ENCODE measurements at regions not wholly inside any gene's neighbourhood (a gene's known extent, or its start where the extent isn't known, plus 50 kb on each side); places are given as distances from the start of the nearest gene placed in this dataset.
"Not testable (repeated sequence)": the region's sequence is repeated elsewhere in the genome, so short reads cannot be mapped to it uniquely, and the experiment has no call there.

DNA sequence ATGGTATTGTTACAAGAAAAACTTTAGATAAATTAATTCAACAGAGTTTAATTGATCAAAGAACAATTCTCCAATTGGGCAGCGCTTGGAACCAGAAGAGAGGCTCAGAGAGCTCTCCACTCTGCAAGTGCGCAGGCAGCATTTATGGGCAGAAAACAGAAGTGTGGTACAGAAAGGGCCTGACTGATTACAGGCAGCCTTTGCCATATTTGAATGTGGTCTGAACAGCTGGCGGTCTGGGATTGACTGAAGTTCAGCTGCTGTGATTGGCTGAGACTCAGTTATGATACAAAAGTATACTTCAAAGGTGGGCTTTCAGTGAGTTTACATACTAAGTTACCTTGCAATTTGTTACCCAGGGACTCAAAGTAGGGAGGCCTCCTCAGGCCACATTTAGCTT is 301.3 kb upstream of the ID2 start:
- Histone ChIP-seq H3K27me3 (ENCODE audit: control insufficient read depth, insufficient read depth, low read length) (no peaks in the 10 kb centered on the region), H3K36me3 (ENCODE audit: control insufficient read depth, insufficient read depth, low read length) (no peaks in the 10 kb centered on the region), H3K4me3 (ENCODE audit: low read depth, low read length) (no peak overlapping the region), H3K4me1 (ENCODE audit: control insufficient read depth, insufficient read depth, low read length, poor library complexity, severe bottlenecking) (no peaks in the 10 kb centered on the region), H3K9me3 (ENCODE audit: control insufficient read depth in 2 of 2, low read length in 2 of 2) (no peaks in the 10 kb centered on the region), H3K27ac (ENCODE audit: insufficient read depth, low read length, poor library complexity, severe bottlenecking) (no peak overlapping the region)
- no peak overlapping the region for H3K4me3 Mint-ChIP-seq
- peaks cover 0 to 23% (median 14%) of the 10 kb centered on the region in 4 donors for H3K4me1 Mint-ChIP-seq
- H3K9me3 Mint-ChIP-seq = no peaks in the 10 kb centered on the region
- H3K36me3 Mint-ChIP-seq = no peaks in the 10 kb centered on the region
- DNase-seq (no peak), ATAC-seq (ENCODE audit: low read depth in 2 of 2) (no peak)
- no peaks in the 10 kb centered on the region for H3K27me3 Mint-ChIP-seq
- no peak overlapping the region for H3K27ac Mint-ChIP-seq

DNA sequence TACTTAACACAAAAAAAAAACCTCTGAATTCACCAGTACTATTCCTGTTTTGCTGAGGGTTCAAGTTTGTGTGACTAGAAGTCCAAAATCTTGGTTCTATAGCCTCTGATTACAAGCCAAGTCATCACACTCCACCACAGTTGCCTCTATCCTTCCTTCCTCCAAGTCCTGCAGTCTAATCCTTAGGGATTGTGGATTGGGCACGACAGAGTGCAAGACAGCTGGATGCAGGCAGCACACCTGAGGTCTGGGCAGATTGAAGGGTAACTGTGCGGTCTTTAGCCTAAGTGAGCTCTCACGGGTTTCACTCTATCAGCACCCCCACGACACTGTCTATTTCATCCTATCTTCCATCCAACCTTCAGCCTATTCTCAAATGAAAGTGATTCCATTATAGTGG is 299.4 kb upstream of the ID2 start:
- no peaks in the 10 kb centered on the region for H3K4me1 ChIP-seq (ENCODE audit: control insufficient read depth, insufficient read depth, low read length, poor library complexity, severe bottlenecking)
- H3K27me3 Mint-ChIP-seq = no peaks in the 10 kb centered on the region
- H3K9me3 ChIP-seq (ENCODE audit: control insufficient read depth in 2 of 2, low read length in 2 of 2) = no peaks in the 10 kb centered on the region
- no peaks in the 10 kb centered on the region for H3K36me3 ChIP-seq (ENCODE audit: control insufficient read depth, insufficient read depth, low read length)
- H3K9me3 Mint-ChIP-seq = no peaks in the 10 kb centered on the region
- H3K36me3 Mint-ChIP-seq = no peaks in the 10 kb centered on the region
- H3K27ac Mint-ChIP-seq = peak overlapping the region in 2 of 3 donors; percentile 15 to 87
- ATAC-seq (ENCODE audit: low read depth in 2 of 2) (no peak), DNase-seq (no peak)
- H3K4me3 ChIP-seq (ENCODE audit: low read depth, low read length) = no peak overlapping the region
- no peak overlapping the region for H3K4me3 Mint-ChIP-seq
- peaks cover 0 to 17% (median 8%) of the 10 kb centered on the region in 4 donors for H3K4me1 Mint-ChIP-seq
- no peak overlapping the region for H3K27ac ChIP-seq (ENCODE audit: insufficient read depth, low read length, poor library complexity, severe bottlenecking)
- no peaks in the 10 kb centered on the region for H3K27me3 ChIP-seq (ENCODE audit: control insufficient read depth, insufficient read depth, low read length)

GRCh38 chr2:8386748-8387147 is 295.1 kb upstream of the ID2 start:
- H3K4me1 ChIP-seq (ENCODE audit: control insufficient read depth, insufficient read depth, low read length, poor library complexity, severe bottlenecking); ATAC-seq (ENCODE audit: low read depth in 2 of 2); H3K27me3 ChIP-seq (ENCODE audit: control insufficient read depth, insufficient read depth, low read length); DNase-seq; H3K27ac ChIP-seq (ENCODE audit: insufficient read depth, low read length, poor library complexity, severe bottlenecking); H3K27me3 Mint-ChIP-seq; H3K4me3 ChIP-seq (ENCODE audit: low read depth, low read length); H3K9me3 Mint-ChIP-seq; H3K36me3 Mint-ChIP-seq; H3K9me3 ChIP-seq (ENCODE audit: control insufficient read depth in 2 of 2, low read length in 2 of 2); H3K36me3 ChIP-seq (ENCODE audit: control insufficient read depth, insufficient read depth, low read length); H3K4me3 Mint-ChIP-seq; H3K27ac Mint-ChIP-seq: not testable (repeated sequence)
- H3K4me1 Mint-ChIP-seq = peaks cover 0 to 16% (median 12%) of the 10 kb centered on the region in 4 donors

GRCh38 chr2:8388781-8389180 is 293.1 kb upstream of the ID2 start:
- H3K4me3 Mint-ChIP-seq = no peak overlapping the region
- H3K27me3 Mint-ChIP-seq = no peaks in the 10 kb centered on the region
- Histone ChIP-seq H3K4me1 (ENCODE audit: control insufficient read depth, insufficient read depth, low read length, poor library complexity, severe bottlenecking) (peaks cover 3% of the 10 kb centered on the region), H3K36me3 (ENCODE audit: control insufficient read depth, insufficient read depth, low read length) (no peaks in the 10 kb centered on the region), H3K4me3 (ENCODE audit: low read depth, low read length) (no peak overlapping the region), H3K9me3 (ENCODE audit: control insufficient read depth in 2 of 2, low read length in 2 of 2) (no peaks in the 10 kb centered on the region), H3K27ac (ENCODE audit: insufficient read depth, low read length, poor library complexity, severe bottlenecking) (no peak overlapping the region), H3K27me3 (ENCODE audit: control insufficient read depth, insufficient read depth, low read length) (no peaks in the 10 kb centered on the region)
- no peaks in the 10 kb centered on the region for H3K36me3 Mint-ChIP-seq
- H3K4me1 Mint-ChIP-seq = peaks cover 0 to 16% (median 10%) of the 10 kb centered on the region in 4 donors
- H3K27ac Mint-ChIP-seq = no peak overlapping the region
- no peak for DNase-seq
- peaks cover 0 to 2% (median 0%) of the 10 kb centered on the region in 7 donors for H3K9me3 Mint-ChIP-seq
- no peak for ATAC-seq (ENCODE audit: low read depth in 2 of 2)

GRCh38 chr2:8389431-8390108 is 292.3 kb upstream of the ID2 start:
- Histone ChIP-seq H3K36me3 (ENCODE audit: control insufficient read depth, insufficient read depth, low read length) (no peaks in the 10 kb centered on the region), H3K27ac (ENCODE audit: insufficient read depth, low read length, poor library complexity, severe bottlenecking) (no peak overlapping the region), H3K9me3 (ENCODE audit: control insufficient read depth in 2 of 2, low read length in 2 of 2) (no peaks in the 10 kb centered on the region), H3K27me3 (ENCODE audit: control insufficient read depth, insufficient read depth, low read length) (no peaks in the 10 kb centered on the region), H3K4me3 (ENCODE audit: low read depth, low read length) (no peak overlapping the region), H3K4me1 (ENCODE audit: control insufficient read depth, insufficient read depth, low read length, poor library complexity, severe bottlenecking) (peaks cover 3% of the 10 kb centered on the region)
- no peaks in the 10 kb centered on the region for H3K36me3 Mint-ChIP-seq
- ATAC-seq (ENCODE audit: low read depth in 2 of 2) (no peak), DNase-seq (no peak)
- H3K9me3 Mint-ChIP-seq = peaks cover 0 to 2% (median 0%) of the 10 kb centered on the region in 7 donors
- peaks cover 0 to 11% (median 4%) of the 10 kb centered on the region in 4 donors for H3K4me1 Mint-ChIP-seq
- no peaks in the 10 kb centered on the region for H3K27me3 Mint-ChIP-seq
- H3K27ac Mint-ChIP-seq = no peak overlapping the region
- H3K4me3 Mint-ChIP-seq = no peak overlapping the region

DNA sequence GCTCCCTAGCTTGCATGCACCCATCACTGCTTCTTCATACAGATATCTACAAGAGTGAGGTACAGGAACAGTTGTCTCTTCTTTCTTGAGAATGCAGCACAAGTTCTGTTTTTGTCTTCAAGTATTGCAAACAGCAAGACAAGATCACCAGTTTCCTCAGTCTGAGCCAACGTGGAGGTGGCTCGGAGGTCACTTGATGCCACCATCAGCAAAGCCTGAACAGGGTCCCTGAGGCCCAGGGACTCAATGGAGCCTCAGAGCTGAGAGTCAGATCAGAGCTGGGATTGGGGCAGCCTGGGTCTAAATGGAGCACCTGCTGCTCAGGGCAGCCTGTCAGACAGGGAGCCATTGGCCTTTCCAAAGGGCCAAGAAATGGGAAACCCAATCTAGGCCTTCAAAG is 290.7 kb upstream of the ID2 start:
- Histone ChIP-seq H3K4me1 (ENCODE audit: control insufficient read depth, insufficient read depth, low read length, poor library complexity, severe bottlenecking) (peaks cover 3% of the 10 kb centered on the region), H3K9me3 (ENCODE audit: control insufficient read depth in 2 of 2, low read length in 2 of 2) (no peaks in the 10 kb centered on the region), H3K27me3 (ENCODE audit: control insufficient read depth, insufficient read depth, low read length) (no peaks in the 10 kb centered on the region), H3K27ac (ENCODE audit: insufficient read depth, low read length, poor library complexity, severe bottlenecking) (no peak overlapping the region), H3K4me3 (ENCODE audit: low read depth, low read length) (no peak overlapping the region), H3K36me3 (ENCODE audit: control insufficient read depth, insufficient read depth, low read length) (no peaks in the 10 kb centered on the region)
- DNase-seq = no peak
- no peak for ATAC-seq (ENCODE audit: low read depth in 2 of 2)
- Mint-ChIP-seq H3K4me3 (no peak overlapping the region), H3K9me3 (peaks cover 0 to 2% (median 0%) of the 10 kb centered on the region in 7 donors), H3K4me1 (peaks cover 0 to 16% (median 5%) of the 10 kb centered on the region in 4 donors), H3K36me3 (no peaks in the 10 kb centered on the region), H3K27me3 (no peaks in the 10 kb centered on the region), H3K27ac (no peak overlapping the region)

DNA sequence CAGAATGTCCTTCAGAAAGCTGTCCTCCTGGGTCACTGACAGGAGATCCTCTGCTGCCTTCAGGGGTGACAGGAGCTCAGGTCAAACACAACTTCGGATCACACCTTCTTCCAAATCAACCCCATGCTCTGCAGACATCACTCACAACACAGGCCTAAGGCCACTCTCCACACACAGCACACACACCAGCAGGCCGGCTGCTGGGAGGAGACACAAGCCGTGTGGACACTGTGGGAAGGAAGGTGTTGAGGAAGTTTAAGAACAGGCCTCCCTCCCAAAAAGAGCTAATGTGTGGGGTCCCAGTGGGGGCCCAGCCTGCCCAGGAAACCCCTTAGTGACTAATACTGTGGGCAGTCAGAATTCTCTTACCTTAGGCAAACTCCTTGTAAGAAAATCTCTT is 290.3 kb upstream of the ID2 start:
- DNase-seq (no peak), ATAC-seq (ENCODE audit: low read depth in 2 of 2) (no peak)
- H3K9me3 ChIP-seq (ENCODE audit: control insufficient read depth in 2 of 2, low read length in 2 of 2) = no peaks in the 10 kb centered on the region
- no peak overlapping the region for H3K4me3 Mint-ChIP-seq
- H3K36me3 ChIP-seq (ENCODE audit: control insufficient read depth, insufficient read depth, low read length) = no peaks in the 10 kb centered on the region
- no peaks in the 10 kb centered on the region for H3K27me3 Mint-ChIP-seq
- peaks cover 0 to 2% (median 0%) of the 10 kb centered on the region in 7 donors for H3K9me3 Mint-ChIP-seq
- no peaks in the 10 kb centered on the region for H3K36me3 Mint-ChIP-seq
- peaks cover 3% of the 10 kb centered on the region for H3K4me1 ChIP-seq (ENCODE audit: control insufficient read depth, insufficient read depth, low read length, poor library complexity, severe bottlenecking)
- H3K27ac ChIP-seq (ENCODE audit: insufficient read depth, low read length, poor library complexity, severe bottlenecking) = no peak overlapping the region
- H3K27me3 ChIP-seq (ENCODE audit: control insufficient read depth, insufficient read depth, low read length) = no peaks in the 10 kb centered on the region
- peaks cover 0 to 16% (median 5%) of the 10 kb centered on the region in 4 donors for H3K4me1 Mint-ChIP-seq
- no peak overlapping the region for H3K4me3 ChIP-seq (ENCODE audit: low read depth, low read length)
- H3K27ac Mint-ChIP-seq = no peak overlapping the region
